Gastroesophageal sphincter (tissue), 3 donors: ENCODE measurements at regions not wholly inside any gene's neighbourhood (a gene's known extent, or its start where the extent isn't known, plus 50 kb on each side); places are given as distances from the start of the nearest gene placed in this dataset.

Source experiments
- CTCF ChIP-seq, 4 experiments: fragments of 200-600 bp in 2 of 4; fragments of 450-650 bp in 2 of 4; sonication (generic) in 1 of 4; IDR thresholded peaks; one replicate each; pipeline ENCODE4 v1.5.1; 2017 to 2019; ENCODE audit warnings: antibody characterized with exemption in 4 of 4, mild to moderate bottlenecking in 2 of 4, moderate library complexity in 2 of 4
- EP300 ChIP-seq: sonication (generic); formaldehyde crosslinking; IDR thresholded peaks from one replicate; pipeline ENCODE4 v1.6.1; 2017; ENCODE audit warnings: antibody characterized with exemption, mild to moderate bottlenecking
- POLR2A ChIP-seq, 2 donors: fragments of 450-650 bp; IDR thresholded peaks; one replicate each; pipeline ENCODE4 v1.6.1; 2017; ENCODE audit warnings: antibody characterized with exemption in 2 of 2, mild to moderate bottlenecking in 2 of 2, moderate library complexity in 1 of 2

- no peak for TF ChIP-seq POLR2A (IDR thresholded peaks at IDR 0.05)
- TF ChIP-seq CTCF (IDR thresholded peaks at IDR 0.05): no peak
- no peak for TF ChIP-seq EP300
These were observed 90.3 kb upstream of the TFPI start for GRCh38 chr2:187644486-187644885.
